ENCODE measurements at regions not wholly inside any gene's neighbourhood (a gene's known extent, or its start where the extent isn't known, plus 50 kb on each side); places are given as distances from the start of the nearest gene placed in this dataset.

GRCh38 chr12:78387721-78388120 is 476.9 kb upstream of the SYT1 start:
- TF ChIP-seq CTCF (IDR thresholded peaks at IDR 0.05) (no peak), POLR2A (IDR thresholded peaks at IDR 0.05) (no peak)
